22Rv1 (cell line): ENCODE measurements at regions not wholly inside any gene's neighbourhood (a gene's known extent, or its start where the extent isn't known, plus 50 kb on each side); places are given as distances from the start of the nearest gene placed in this dataset.

Source experiments
- H3K27ac ChIP-seq: fragments of 450-650 bp; 2 replicates; pipeline ENCODE4 v1.5.1; 2017
- ZFX ChIP-seq: fragments of 450-650 bp; IDR thresholded peaks from 2 replicates; pipeline ENCODE4 v1.6.1; 2017; ENCODE audit warnings: antibody characterized with exemption, borderline replicate concordance
- TF ChIP-seq, protein P1 (sequence below): fragments of 450-650 bp; IDR thresholded peaks from 2 replicates; pipeline ENCODE4 v1.5.1; 2017; ENCODE audit warnings: mild to moderate bottlenecking

DNA sequence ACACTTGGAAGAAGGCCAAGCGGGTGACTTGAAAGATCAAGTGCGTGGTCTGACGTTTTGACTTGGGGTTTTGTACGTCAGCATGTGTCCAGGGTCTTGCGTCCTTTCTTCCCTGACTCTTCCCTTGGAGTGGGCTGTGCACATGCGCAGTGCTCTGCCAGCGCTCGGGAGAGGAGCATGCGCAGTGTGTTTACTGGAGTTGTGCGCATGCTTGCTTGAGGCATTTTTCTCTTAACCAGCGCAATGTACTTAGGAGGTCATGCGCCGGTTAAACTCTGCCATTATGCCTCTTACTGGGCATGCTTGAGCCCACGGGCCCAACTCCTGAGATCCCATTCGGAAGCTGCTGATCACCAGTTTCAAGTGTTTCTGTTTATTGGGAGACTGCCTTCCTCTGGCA is 242.5 kb upstream of the AJAP1 start:
- H3K27ac ChIP-seq = no peak overlapping the region
- TF ChIP-seq ZFX = no peak
- TF ChIP-seq, protein P1, sequence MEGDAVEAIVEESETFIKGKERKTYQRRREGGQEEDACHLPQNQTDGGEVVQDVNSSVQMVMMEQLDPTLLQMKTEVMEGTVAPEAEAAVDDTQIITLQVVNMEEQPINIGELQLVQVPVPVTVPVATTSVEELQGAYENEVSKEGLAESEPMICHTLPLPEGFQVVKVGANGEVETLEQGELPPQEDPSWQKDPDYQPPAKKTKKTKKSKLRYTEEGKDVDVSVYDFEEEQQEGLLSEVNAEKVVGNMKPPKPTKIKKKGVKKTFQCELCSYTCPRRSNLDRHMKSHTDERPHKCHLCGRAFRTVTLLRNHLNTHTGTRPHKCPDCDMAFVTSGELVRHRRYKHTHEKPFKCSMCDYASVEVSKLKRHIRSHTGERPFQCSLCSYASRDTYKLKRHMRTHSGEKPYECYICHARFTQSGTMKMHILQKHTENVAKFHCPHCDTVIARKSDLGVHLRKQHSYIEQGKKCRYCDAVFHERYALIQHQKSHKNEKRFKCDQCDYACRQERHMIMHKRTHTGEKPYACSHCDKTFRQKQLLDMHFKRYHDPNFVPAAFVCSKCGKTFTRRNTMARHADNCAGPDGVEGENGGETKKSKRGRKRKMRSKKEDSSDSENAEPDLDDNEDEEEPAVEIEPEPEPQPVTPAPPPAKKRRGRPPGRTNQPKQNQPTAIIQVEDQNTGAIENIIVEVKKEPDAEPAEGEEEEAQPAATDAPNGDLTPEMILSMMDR = no peak

DNA sequence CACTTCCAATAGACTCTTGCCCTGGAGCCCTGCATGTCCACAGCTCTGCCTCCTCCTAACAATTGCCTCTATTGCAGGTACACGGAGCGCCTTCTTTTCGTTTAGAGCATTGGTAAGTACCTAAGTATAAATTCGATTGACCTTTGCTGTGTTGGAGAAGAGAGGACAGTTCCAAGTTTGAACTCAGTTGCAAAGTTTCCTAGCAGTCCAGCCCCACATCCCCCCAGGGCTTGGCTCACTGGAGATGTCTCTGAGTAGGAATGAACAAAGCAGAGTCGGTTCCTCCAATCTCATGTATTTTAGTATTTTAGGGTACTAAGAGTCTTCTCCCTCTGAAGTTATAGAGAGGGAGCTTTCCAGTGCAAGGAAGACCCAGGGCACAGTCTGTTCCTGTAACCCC is 238.9 kb upstream of the AJAP1 start:
- no peak for TF ChIP-seq ZFX
- TF ChIP-seq, protein P1 = no peak
- no peak overlapping the region for H3K27ac ChIP-seq

DNA sequence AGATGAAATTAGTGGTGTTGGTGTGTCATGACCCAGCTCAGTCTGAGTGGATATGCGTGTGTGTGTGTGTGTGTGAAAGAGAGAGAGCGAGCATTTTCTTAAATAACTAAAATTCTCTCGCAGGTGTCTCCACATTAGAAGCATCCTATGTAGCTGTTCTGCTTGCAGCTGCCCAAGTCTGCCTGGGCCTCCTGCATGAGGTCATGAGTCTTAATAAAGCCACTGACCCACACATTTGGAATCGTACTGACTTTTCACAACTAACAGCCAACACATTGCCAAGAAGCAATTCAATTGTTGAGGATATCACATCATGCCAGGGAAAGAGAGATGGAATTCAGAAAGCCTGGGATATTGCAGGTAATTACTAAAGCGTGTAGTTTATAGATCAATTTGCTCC is 238.2 kb upstream of the AJAP1 start:
- H3K27ac ChIP-seq = no peak overlapping the region
- TF ChIP-seq ZFX = no peak
- TF ChIP-seq, protein P1 = no peak

- no peak overlapping the region for H3K27ac ChIP-seq
- no peak for TF ChIP-seq ZFX
- TF ChIP-seq, protein P1 = no peak
Measured at GRCh38 chr1:4418021-4418420, 236.4 kb upstream of the AJAP1 start.

DNA sequence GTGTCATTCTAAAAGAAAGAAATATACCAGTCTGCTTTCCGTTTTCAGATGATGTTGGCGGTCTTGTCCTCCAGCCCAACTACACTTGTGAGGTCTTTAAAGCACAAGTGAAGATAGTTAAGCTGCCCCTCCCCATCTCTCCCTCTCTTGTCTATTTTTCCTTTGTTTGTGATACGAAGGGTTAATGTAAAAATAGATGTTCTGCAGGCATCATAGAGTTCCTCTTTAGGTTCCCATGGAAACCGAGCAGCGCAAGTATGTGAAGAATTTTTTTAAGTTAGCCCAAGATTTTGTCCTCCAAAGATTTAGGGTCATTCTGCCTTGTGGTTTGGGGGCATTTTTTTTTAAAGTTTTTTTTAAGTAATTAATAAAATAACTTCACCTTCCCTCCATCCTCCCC is 232.4 kb upstream of the AJAP1 start:
- no peak overlapping the region for H3K27ac ChIP-seq
- TF ChIP-seq, protein P1 = no peak
- TF ChIP-seq ZFX = no peak

- TF ChIP-seq, protein P1 = no peak
- TF ChIP-seq ZFX = no peak
- no peak overlapping the region for H3K27ac ChIP-seq
Measured at GRCh38 chr1:4422504-4423289, 231.7 kb upstream of the AJAP1 start.

- TF ChIP-seq ZFX = no peak
- TF ChIP-seq, protein P1 = no peak
Measured at GRCh38 chr1:4424254-4424653, 230.2 kb upstream of the AJAP1 start.

More at GRCh38 chr1:4424254-4424653, 230.2 kb upstream of the AJAP1 start:
- H3K27ac ChIP-seq = no peak overlapping the region
